Muscle of leg (tissue), 3 donors: ENCODE measurements at regions not wholly inside any gene's neighbourhood (a gene's known extent, or its start where the extent isn't known, plus 50 kb on each side); places are given as distances from the start of the nearest gene placed in this dataset.

Experiments used
- DNase-seq: peaks from one replicate; pipeline ENCODE4 v3.0.0; 2013
- H3K27ac ChIP-seq: one replicate; pipeline ENCODE4 v1.5.1; 2013; ENCODE audit warnings: mild to moderate bottlenecking, low read length, control low read depth
- H3K27me3 ChIP-seq: one replicate; pipeline ENCODE4 v1.6.1; 2013; ENCODE audit warnings: low read length; ENCODE audit not compliant: control insufficient read depth, insufficient read depth
- H3K36me3 ChIP-seq: one replicate; pipeline ENCODE4 v1.6.1; 2013; ENCODE audit warnings: low read length; ENCODE audit not compliant: control insufficient read depth, insufficient read depth
- H3K4me1 ChIP-seq: one replicate; pipeline ENCODE4 v1.6.1; 2013; ENCODE audit warnings: low read length; ENCODE audit not compliant: control insufficient read depth, insufficient read depth
- H3K4me3 ChIP-seq: one replicate; pipeline ENCODE4 v1.5.1; 2013; ENCODE audit warnings: low read length, control low read depth
- H3K9me3 ChIP-seq: replicated peaks from 2 replicates; pipeline ENCODE4 v1.6.1; 2013; ENCODE audit warnings: low read depth, low read length; ENCODE audit not compliant: control insufficient read depth
- whole genome bisulfite sequencing: methylation state at CpG from one replicate; pipeline ENCODE4 v1.1.5; 2013; ENCODE audit warnings: missing lambda C conversion rate; ENCODE audit not compliant: insufficient coverage; 5-methylcytosine and 5-hydroxymethylcytosine counted together

DNA sequence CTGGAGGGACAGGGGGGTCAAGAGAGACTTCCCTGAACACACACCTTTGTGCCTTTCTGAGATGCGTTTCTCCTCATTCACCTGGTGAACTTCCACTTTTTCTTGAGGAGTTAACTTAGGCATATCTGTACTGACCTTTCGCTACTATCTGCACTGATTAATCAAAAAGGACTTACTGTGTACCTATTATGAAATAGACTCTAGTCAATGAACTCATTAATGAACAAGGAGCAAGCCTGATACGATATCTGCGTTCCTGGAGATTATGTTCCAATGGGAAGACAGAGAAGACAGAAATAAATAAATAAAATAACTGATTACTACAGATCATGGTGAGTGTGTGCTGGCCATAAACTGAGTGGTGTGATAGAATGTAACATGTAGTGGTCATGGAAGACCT is 157.2 kb upstream of the TBL1XR1 start:
- Histone ChIP-seq H3K4me1 (peaks cover 25% of the 10 kb centered on the region), H3K4me3 (no peak overlapping the region), H3K36me3 (no peaks in the 10 kb centered on the region), H3K9me3 (no peaks in the 10 kb centered on the region), H3K27me3 (no peaks in the 10 kb centered on the region), H3K27ac (no peak overlapping the region)
- DNase-seq, result no peak
- no CpG with 5 or more reads among the region's 4 CpGs for WGBS

DNA sequence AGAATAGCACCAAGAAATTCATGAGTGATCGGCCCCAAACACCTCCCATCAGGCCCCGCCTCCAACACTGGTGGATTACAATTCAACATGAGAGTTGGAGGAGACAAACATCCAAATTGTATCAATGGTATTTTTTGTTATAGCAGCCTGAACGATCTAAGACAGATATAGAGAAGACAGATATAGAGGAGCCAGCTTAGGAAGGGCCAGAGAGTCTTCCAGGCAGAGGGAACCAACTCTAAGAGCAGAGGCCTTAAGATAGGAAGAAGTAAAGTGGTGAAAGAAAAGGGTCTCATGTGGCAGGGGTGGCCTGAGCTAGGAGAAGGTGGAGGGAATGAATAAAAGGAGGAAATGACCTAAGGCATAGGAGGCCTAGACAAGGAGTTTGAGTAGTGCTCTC is 158.8 kb upstream of the TBL1XR1 start:
- no peaks in the 10 kb centered on the region for H3K27me3 ChIP-seq
- no peaks in the 10 kb centered on the region for H3K36me3 ChIP-seq
- no peak overlapping the region for H3K4me3 ChIP-seq
- no peak overlapping the region for H3K27ac ChIP-seq
- WGBS, result 80% methylated on average over 1 of the region's 3 CpGs
- peaks cover 36% of the 10 kb centered on the region for H3K4me1 ChIP-seq
- H3K9me3 ChIP-seq, result no peaks in the 10 kb centered on the region
- no peak for DNase-seq

DNA sequence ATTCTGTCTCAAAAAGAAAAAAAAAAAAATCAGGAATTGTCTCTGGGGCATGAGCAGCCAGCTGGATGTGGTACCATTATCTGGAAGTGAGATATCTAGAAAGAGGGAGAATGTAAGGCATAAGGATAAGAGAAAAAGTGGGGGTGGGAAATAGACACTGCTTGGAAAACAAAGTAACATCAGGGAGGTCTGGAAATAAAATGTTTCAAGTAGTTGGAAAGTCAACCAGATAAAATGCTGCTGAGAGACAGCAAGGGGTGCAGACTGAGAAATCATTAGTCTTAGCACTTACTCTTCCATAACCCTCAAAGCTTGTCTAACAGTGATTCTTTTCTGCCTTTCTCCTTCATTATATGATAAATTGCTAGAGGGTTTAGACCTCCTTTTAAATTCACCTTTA is 159.7 kb upstream of the TBL1XR1 start:
- no peak overlapping the region for H3K4me3 ChIP-seq
- H3K4me1 ChIP-seq, result peaks cover 44% of the 10 kb centered on the region
- DNase-seq, result peak; percentile 54

DNA sequence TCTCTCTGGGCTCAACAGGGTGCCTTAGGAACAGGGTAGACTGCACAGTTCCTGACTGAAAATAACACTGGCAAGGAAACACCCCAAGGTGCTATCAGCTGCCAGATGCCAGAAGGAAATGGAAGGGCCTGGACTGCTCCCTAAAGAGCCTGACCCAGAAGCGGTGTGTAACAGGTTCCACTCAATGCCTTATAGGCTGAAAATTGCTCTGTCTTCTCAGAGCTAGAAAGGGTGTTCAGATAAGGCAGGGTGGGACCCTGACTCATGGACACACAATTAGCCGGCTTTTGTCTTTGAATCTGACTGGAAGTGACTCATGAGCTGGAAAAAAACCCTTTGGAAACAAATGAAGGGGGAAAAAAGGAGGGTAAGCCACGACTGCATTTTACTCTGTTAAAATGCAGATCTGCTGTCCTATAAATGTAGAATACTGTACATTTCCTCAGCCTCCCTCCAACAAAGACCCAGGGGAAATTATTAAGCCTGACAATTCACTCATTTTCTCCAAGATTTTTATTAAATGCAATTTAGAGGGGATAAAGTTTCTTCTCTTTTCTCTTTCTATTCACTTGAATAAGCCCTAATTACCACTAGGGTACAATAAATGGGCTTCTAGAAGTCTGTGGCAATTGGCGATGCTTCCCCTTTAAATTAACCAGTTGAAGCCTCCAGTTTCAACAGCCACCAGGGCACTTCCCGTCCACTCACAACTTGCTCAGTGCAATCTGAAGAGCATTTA is 160.2 kb upstream of the TBL1XR1 start:
- Histone ChIP-seq H3K27ac (peak overlapping the region; percentile 93), H3K9me3 (no peaks in the 10 kb centered on the region), H3K36me3 (no peaks in the 10 kb centered on the region), H3K4me1 (peaks cover 49% of the 10 kb centered on the region), H3K4me3 (peak overlapping the region; percentile 1), H3K27me3 (no peaks in the 10 kb centered on the region)
- 34% methylated on average over 3 of the region's 5 CpGs for WGBS
- DNase-seq, result peak; percentile 92

More for the DNA sequence above, 159.7 kb upstream of the TBL1XR1 start:
- Histone ChIP-seq H3K27ac (peak overlapping the region; percentile 93), H3K27me3 (no peaks in the 10 kb centered on the region), H3K36me3 (no peaks in the 10 kb centered on the region), H3K9me3 (no peaks in the 10 kb centered on the region)

DNA sequence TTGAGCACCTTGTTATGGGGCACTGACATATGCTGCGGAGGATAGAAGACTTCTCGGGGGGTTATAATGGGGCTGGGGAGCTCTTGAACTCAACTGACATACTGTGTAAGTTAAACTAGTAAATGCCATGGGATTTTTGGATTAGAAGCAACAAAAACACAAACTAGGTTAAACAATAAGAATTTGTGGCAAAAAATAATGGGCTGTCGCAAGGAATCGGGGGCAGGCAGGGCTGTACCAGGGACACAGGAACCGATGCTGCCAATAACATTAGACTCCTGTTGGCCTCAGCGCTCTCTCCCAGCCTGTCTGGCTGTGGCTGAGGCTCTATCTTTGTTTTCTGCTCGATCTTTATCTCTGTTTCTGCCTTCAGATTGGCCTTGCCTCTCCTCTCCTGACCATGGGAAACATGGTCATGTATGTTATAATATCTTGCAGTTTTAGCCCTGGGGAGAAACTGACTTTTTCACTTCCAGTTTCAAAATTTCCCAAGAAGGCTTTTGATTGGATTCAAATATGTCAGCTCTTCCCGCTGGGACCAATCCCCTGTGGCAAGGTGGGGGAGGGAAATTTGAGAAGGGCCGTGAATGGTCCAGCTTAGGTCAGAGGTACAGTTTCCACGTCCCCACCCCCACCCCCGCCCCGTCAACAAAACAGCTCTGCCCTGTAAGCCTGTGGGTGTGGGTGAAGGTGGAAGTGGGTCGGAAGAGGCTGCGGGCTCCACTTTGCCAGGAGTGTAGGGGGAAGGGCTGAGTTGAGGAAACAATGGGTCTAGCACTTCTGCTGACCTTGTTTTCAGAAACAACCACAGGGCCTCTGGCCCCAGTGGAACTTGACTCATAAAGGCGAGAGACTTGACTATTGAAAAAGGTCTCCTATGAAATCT is 161.1 kb upstream of the TBL1XR1 start:
- WGBS, result 23% methylated on average over 4 of the region's 15 CpGs

DNA sequence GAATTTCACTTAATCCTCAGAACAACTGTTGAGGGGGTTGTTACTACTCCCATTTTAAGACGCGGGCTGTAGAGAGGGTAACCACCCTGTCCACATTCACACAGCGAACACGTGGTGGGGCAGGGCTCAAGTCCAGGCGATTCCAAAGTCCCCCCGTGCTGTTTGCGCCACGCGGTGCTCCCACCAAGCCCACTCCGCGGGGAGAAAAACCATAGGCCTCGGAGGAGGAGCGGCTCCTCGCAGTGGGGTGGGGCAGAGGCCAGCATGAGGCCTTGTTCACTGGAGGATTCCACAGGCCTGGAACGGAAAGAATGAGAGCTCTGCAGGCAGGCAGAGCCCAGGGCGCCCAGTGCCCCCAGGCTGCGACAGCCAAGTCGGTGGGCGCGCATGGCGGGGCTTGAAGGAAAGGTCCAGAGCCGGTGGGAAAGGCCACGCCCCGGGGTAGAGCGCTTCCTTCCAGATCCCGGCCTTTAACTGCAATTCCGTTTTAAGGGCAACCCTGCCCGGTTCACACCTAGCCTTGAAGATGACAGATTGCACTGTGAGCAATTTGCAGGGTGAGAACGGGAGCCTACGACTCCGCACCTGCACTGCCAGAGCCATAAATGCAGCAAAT is 161.8 kb upstream of the TBL1XR1 start:
- Histone ChIP-seq H3K36me3 (no peaks in the 10 kb centered on the region), H3K4me3 (peak overlapping the region; percentile 30), H3K9me3 (no peaks in the 10 kb centered on the region), H3K4me1 (peaks cover 54% of the 10 kb centered on the region), H3K27me3 (no peaks in the 10 kb centered on the region), H3K27ac (peak overlapping the region; percentile 93)
- DNase-seq, result peak; percentile 52
- 27% methylated on average over 26 of the region's 31 CpGs for WGBS

More for the DNA sequence above, 161.1 kb upstream of the TBL1XR1 start:
- Histone ChIP-seq H3K4me1 (peaks cover 54% of the 10 kb centered on the region), H3K4me3 (peak overlapping the region; percentile 1), H3K9me3 (no peaks in the 10 kb centered on the region), H3K27me3 (no peaks in the 10 kb centered on the region), H3K36me3 (no peaks in the 10 kb centered on the region), H3K27ac (peak overlapping the region; percentile 93)
- DNase-seq, result peak; percentile 86

DNA sequence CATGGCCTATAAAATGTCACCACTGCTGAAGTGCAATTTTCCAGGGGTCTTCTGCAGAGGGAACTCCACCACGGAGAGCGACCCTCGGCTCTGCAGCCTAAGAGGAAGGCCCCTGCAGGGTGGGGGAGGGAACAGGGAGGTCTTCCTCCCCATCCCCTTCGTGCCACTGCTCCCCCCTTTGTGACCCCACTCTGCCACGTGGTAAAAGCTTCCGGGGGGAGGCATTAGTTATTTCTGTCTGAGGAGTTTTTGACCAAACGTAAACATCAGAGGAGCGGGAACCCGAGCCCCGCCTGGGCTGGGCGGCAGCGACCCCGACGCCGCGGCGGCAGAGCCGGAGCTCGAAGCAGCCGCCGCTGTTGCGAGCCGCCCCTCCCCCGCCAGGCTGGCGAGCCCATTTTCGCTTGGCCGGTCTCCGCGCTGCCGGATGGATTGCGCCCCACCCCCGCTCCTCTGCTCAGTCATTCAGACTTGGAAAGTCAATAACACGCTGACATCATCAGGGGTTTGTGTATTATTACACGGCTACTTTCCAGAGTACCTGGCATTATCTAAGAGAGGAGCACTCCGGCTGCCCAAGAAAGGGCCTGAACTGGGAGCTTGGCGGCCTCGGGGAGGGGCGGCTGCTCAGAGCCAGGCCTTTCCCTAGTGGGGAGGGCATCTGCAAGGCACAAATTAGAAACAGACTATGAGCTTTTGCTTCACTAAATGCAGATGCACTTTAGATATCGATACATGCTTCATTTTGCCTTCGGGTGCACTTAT is 162.5 kb upstream of the TBL1XR1 start:
- H3K27me3 ChIP-seq, result no peaks in the 10 kb centered on the region
- peak overlapping the region; percentile 97 for H3K27ac ChIP-seq
- 1% methylated on average over 14 of the region's 40 CpGs for WGBS
- peaks cover 54% of the 10 kb centered on the region for H3K4me1 ChIP-seq
- peak overlapping the region; percentile 40 for H3K4me3 ChIP-seq
- DNase-seq, result peak; percentile 99
- H3K36me3 ChIP-seq, result no peaks in the 10 kb centered on the region
- H3K9me3 ChIP-seq, result no peaks in the 10 kb centered on the region

DNA sequence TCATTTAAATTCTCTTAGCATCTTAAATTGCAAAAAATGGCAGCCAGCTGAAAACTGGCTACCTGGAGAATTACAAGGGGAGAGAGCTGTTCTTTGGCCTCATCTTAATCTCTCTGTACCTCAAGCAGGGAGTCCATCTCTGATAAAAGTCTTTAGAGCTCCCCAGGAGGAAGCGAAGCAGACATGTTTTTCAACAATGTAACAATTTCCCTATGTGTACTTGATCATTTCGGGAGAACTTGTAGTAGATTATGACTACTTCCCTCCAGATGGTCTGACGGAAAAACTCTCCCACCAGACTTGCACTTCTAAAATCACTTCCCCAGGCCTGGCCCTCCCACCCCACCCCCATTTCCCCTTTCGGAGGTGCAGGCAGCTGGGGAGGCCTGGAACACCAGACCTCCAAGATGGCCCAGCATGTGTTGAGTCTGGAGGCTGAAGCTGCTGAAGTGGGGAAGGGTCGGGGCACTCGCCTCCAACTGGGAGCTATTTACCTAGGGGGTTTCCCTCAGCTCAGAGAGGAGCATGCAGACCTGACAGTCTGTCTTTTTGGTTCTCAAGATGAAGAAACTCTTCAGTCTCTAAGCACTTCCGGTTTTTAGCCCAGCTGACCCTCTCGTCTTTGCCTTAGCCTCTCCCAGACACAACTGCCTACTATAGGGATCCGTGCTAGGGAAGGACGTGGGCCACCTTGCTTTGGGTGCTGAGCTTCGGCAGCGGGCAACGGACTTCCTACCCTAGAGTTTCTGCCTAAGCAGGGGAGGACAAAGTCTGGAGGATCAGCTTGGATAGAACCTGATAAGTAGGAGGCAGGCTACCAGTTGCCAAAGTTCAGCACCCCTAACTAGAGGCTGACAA is 164.0 kb upstream of the TBL1XR1 start:
- H3K36me3 ChIP-seq, result no peaks in the 10 kb centered on the region
- DNase-seq, result peak; percentile 75
- peak overlapping the region; percentile 97 for H3K27ac ChIP-seq
- peaks cover 54% of the 10 kb centered on the region for H3K4me1 ChIP-seq
- no peak overlapping the region for H3K4me3 ChIP-seq
- H3K27me3 ChIP-seq, result no peaks in the 10 kb centered on the region
- WGBS, result 69% methylated on average over 7 of the region's 13 CpGs
- no peaks in the 10 kb centered on the region for H3K9me3 ChIP-seq

DNA sequence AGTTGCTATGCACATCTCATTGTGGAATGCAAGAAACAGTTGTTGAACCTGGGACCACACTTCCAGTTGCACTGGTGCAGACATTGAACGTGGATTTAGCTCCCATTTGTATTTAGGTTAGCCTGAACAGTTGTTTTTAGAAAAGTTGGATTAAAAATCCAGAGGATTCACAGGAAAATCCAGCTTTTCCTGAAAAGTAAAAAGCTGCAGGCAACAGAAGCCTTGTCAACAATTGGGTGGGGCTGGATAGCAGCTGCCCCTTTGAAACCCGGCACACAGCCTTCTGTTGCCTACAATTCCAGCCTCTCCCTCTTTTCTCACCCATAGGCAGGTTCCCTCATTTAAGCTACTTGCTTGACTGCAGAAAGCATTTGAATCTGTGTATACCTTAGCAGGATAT is 165.3 kb upstream of the TBL1XR1 start:
- WGBS, result 15% methylated on average over 2 of the region's 2 CpGs
- Histone ChIP-seq H3K9me3 (no peaks in the 10 kb centered on the region), H3K27ac (peak overlapping the region; percentile 97), H3K4me1 (peaks cover 47% of the 10 kb centered on the region), H3K36me3 (no peaks in the 10 kb centered on the region), H3K27me3 (no peaks in the 10 kb centered on the region), H3K4me3 (no peak overlapping the region)
- DNase-seq, result peak; percentile 71
